ENCODE measurements at regions not wholly inside any gene's neighbourhood (a gene's known extent, or its start where the extent isn't known, plus 50 kb on each side); places are given as distances from the start of the nearest gene placed in this dataset.

- Histone ChIP-seq H3K4me1 (replicated peaks in 1 of 2) (no peaks in the 10 kb centered on the region), H3K9me3 (replicated peaks in 1 of 3) (no peaks in the 10 kb centered on the region), H3K4me3 (no peak overlapping the region), H3K27me3 (no peaks in the 10 kb centered on the region), H3K36me3 (replicated peaks in 1 of 2) (no peaks in the 10 kb centered on the region), H3K27ac (no peak overlapping the region)
- TF ChIP-seq POLR2A (IDR thresholded peaks at IDR 0.05): no peak
- TF ChIP-seq, protein P1, sequence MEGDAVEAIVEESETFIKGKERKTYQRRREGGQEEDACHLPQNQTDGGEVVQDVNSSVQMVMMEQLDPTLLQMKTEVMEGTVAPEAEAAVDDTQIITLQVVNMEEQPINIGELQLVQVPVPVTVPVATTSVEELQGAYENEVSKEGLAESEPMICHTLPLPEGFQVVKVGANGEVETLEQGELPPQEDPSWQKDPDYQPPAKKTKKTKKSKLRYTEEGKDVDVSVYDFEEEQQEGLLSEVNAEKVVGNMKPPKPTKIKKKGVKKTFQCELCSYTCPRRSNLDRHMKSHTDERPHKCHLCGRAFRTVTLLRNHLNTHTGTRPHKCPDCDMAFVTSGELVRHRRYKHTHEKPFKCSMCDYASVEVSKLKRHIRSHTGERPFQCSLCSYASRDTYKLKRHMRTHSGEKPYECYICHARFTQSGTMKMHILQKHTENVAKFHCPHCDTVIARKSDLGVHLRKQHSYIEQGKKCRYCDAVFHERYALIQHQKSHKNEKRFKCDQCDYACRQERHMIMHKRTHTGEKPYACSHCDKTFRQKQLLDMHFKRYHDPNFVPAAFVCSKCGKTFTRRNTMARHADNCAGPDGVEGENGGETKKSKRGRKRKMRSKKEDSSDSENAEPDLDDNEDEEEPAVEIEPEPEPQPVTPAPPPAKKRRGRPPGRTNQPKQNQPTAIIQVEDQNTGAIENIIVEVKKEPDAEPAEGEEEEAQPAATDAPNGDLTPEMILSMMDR (IDR thresholded peaks at IDR 0.05): no peak
- DNase-seq: no peak
- intact Hi-C loops (cut with DNase I): no loop called here
- 54 to 59% (median 57%) methylated on average over 4 of the region's 4 CpGs for WGBS, 4 donors
Measured at GRCh38 chr22:47775191-47775590, 1012.7 kb downstream of the TBC1D22A start.

DNA sequence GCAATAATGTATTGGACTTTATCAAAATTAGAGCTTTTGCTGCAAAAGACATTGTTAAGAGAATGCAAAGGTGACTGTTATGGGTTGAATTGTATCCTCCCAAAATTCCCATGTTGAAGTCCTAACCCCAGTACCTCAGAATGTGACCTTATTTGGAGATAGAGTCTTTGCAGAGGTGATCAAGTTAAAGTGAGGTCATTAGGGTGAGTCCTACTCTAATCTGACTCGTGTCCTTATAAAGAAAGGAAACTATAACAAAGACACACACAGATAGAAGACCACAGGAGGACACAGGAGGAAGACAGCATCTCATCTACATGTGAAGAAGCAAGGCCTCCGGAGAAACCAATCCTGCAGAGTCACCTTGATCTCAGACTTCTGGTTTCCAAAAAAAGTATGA lies 1011.2 kb downstream of the TBC1D22A start:
- intact Hi-C loops (cut with DNase I): no loop called here
- Histone ChIP-seq H3K4me1 (replicated peaks in 1 of 2) (no peaks in the 10 kb centered on the region), H3K27me3 (peaks cover 3% of the 10 kb centered on the region), H3K27ac (no peak overlapping the region), H3K36me3 (replicated peaks in 1 of 2) (no peaks in the 10 kb centered on the region), H3K4me3 (no peak overlapping the region), H3K9me3 (replicated peaks in 1 of 3) (no peaks in the 10 kb centered on the region)
- 61 to 72% (median 69%) methylated on average over 2 of the region's 2 CpGs for WGBS, 4 donors
- TF ChIP-seq, protein P1 (IDR thresholded peaks at IDR 0.05): no peak
- TF ChIP-seq POLR2A (IDR thresholded peaks at IDR 0.05): no peak
- DNase-seq: no peak

DNA sequence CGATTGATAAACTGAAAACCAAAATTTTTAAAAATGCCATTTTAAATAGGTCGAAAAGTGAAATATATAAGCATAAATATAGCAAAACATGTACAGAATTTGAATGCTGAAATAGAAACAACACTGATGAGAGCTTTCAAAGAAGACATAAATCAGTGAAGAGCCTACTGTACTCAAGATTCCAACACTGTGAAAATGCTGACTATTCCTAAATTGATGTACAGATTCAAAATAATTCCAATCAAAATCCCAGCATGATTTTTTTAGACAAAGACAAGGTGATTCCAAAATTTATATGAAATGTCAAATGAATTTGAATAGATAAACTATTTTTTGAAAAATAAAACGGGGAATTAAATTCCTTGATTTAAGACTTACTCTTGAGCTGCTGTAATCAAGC lies 1010.4 kb downstream of the TBC1D22A start:
- Histone ChIP-seq H3K4me3 (no peak overlapping the region), H3K36me3 (replicated peaks in 1 of 2) (no peaks in the 10 kb centered on the region), H3K27ac (no peak overlapping the region), H3K27me3 (peaks cover 3% of the 10 kb centered on the region), H3K4me1 (replicated peaks in 1 of 2) (no peaks in the 10 kb centered on the region), H3K9me3 (replicated peaks in 1 of 3) (no peaks in the 10 kb centered on the region)
- intact Hi-C loops (cut with DNase I): no loop called here
- no peak for TF ChIP-seq POLR2A (IDR thresholded peaks at IDR 0.05)
- TF ChIP-seq, protein P1 (IDR thresholded peaks at IDR 0.05): no peak
- no peak for DNase-seq
- 71 to 81% (median 76%) methylated on average over 3 of the region's 3 CpGs for WGBS, 4 donors

DNA sequence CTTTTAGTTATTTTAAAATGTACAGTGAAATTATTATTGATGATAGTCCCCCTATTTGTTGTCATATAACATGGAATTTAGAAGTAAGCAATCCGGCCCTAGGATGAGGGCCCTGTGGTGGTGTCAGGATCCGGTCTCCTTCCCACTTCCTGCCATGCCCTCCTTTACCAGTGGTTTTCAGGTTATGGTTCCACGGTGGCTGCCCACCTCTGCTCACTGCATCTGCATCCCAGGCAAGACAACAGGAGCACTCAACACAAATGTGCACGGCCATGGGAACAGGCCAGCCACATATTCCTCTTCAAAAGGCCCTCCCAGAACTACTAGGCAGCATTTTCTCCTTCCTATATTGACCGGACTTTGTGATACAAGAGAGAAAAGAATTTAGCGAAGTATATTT lies 1007.2 kb downstream of the TBC1D22A start:
- intact Hi-C loops (cut with DNase I): no loop called here
- DNase-seq: no peak
- H3K9me3 ChIP-seq (replicated peaks in 1 of 3): no peaks in the 10 kb centered on the region
- no peak overlapping the region for H3K27ac ChIP-seq
- H3K4me1 ChIP-seq (replicated peaks in 1 of 2): no peaks in the 10 kb centered on the region
- WGBS, 4 donors: 81 to 88% (median 85%) methylated on average over 6 of the region's 6 CpGs
- peaks cover 5% of the 10 kb centered on the region for H3K27me3 ChIP-seq
- TF ChIP-seq, protein P1 (IDR thresholded peaks at IDR 0.05): no peak
- no peak for TF ChIP-seq POLR2A (IDR thresholded peaks at IDR 0.05)
- no peak overlapping the region for H3K4me3 ChIP-seq
- no peaks in the 10 kb centered on the region for H3K36me3 ChIP-seq (replicated peaks in 1 of 2)

All from adrenal gland (tissue), 9 donors.